ENCODE measurements at regions not wholly inside any gene's neighbourhood (a gene's known extent, or its start where the extent isn't known, plus 50 kb on each side); places are given as distances from the start of the nearest gene placed in this dataset.

- no peaks in the 10 kb centered on the region for H3K27me3 Mint-ChIP-seq
- peaks cover 0 to 7% of the 10 kb centered on the region in 2 donors for H3K9me3 Mint-ChIP-seq
- DNase-seq = no peak
- H3K4me1 Mint-ChIP-seq (ENCODE audit: low read depth in 2 of 2) = peaks cover 17 to 43% of the 10 kb centered on the region in 2 donors
- H3K27ac Mint-ChIP-seq = peak overlapping the region in 1 of 2 donors; percentile 69
- H3K4me3 Mint-ChIP-seq = peak overlapping the region in 1 of 2 donors; percentile 34
- ATAC-seq (replicated peaks) = no peak
- H3K36me3 Mint-ChIP-seq (ENCODE audit: insufficient read depth) = no peaks in the 10 kb centered on the region
These were observed 166.4 kb upstream of the RASA1 start for GRCh38 chr5:87101321-87101720.

GRCh38 chr5:87102841-87103240, 164.8 kb upstream of the RASA1 start:
- Mint-ChIP-seq H3K9me3 (peaks cover 0 to 7% of the 10 kb centered on the region in 2 donors), H3K4me1 (ENCODE audit: low read depth in 2 of 2) (peaks cover 15 to 34% of the 10 kb centered on the region in 2 donors), H3K36me3 (ENCODE audit: insufficient read depth) (no peaks in the 10 kb centered on the region), H3K27me3 (no peaks in the 10 kb centered on the region), H3K27ac (peak overlapping the region in 1 of 2 donors; percentile 15), H3K4me3 (no peak overlapping the region)
- no peak for DNase-seq
- no peak for ATAC-seq (replicated peaks)

- ATAC-seq (replicated peaks) (no peak), DNase-seq (no peak)
- peaks cover 0 to 7% of the 10 kb centered on the region in 2 donors for H3K9me3 Mint-ChIP-seq
- H3K36me3 Mint-ChIP-seq (ENCODE audit: insufficient read depth) = no peaks in the 10 kb centered on the region
- H3K4me1 Mint-ChIP-seq (ENCODE audit: low read depth in 2 of 2) = peaks cover 11 to 29% of the 10 kb centered on the region in 2 donors
- H3K27me3 Mint-ChIP-seq = no peaks in the 10 kb centered on the region
- no peak overlapping the region for H3K4me3 Mint-ChIP-seq
- no peak overlapping the region for H3K27ac Mint-ChIP-seq
These were observed 163.9 kb upstream of the RASA1 start for GRCh38 chr5:87103616-87104287.

GRCh38 chr5:87105577-87105976, 162.1 kb upstream of the RASA1 start:
- DNase-seq (no peak), ATAC-seq (replicated peaks) (no peak)
- Mint-ChIP-seq H3K27me3 (no peaks in the 10 kb centered on the region), H3K4me1 (ENCODE audit: low read depth in 2 of 2) (peaks cover 9 to 22% of the 10 kb centered on the region in 2 donors), H3K36me3 (ENCODE audit: insufficient read depth) (no peaks in the 10 kb centered on the region), H3K27ac (no peak overlapping the region), H3K9me3 (peaks cover 0 to 7% of the 10 kb centered on the region in 2 donors), H3K4me3 (no peak overlapping the region)

- Mint-ChIP-seq H3K4me1 (ENCODE audit: low read depth in 2 of 2) (peaks cover 0 to 3% of the 10 kb centered on the region in 2 donors), H3K36me3 (ENCODE audit: insufficient read depth) (no peaks in the 10 kb centered on the region), H3K4me3 (no peak overlapping the region), H3K9me3 (peaks cover 0 to 7% of the 10 kb centered on the region in 2 donors), H3K27ac (no peak overlapping the region), H3K27me3 (no peaks in the 10 kb centered on the region)
- no peak for DNase-seq
- ATAC-seq (replicated peaks) = no peak
These were observed 157.9 kb upstream of the RASA1 start for GRCh38 chr5:87109746-87110145.

GRCh38 chr5:87110721-87111120, 157.0 kb upstream of the RASA1 start:
- no peak overlapping the region for H3K4me3 Mint-ChIP-seq
- no peaks in the 10 kb centered on the region for H3K27me3 Mint-ChIP-seq
- H3K9me3 Mint-ChIP-seq = no peaks in the 10 kb centered on the region
- H3K27ac Mint-ChIP-seq = no peak overlapping the region
- H3K36me3 Mint-ChIP-seq (ENCODE audit: insufficient read depth) = no peaks in the 10 kb centered on the region
- DNase-seq (no peak), ATAC-seq (replicated peaks) (no peak)
- peaks cover 0 to 3% of the 10 kb centered on the region in 2 donors for H3K4me1 Mint-ChIP-seq (ENCODE audit: low read depth in 2 of 2)

GRCh38 chr5:87113861-87114260, 153.8 kb upstream of the RASA1 start:
- Mint-ChIP-seq H3K36me3 (ENCODE audit: insufficient read depth) (no peaks in the 10 kb centered on the region), H3K4me1 (ENCODE audit: low read depth in 2 of 2) (peaks cover 0 to 3% of the 10 kb centered on the region in 2 donors), H3K27ac (no peak overlapping the region), H3K9me3 (no peaks in the 10 kb centered on the region), H3K27me3 (no peaks in the 10 kb centered on the region), H3K4me3 (no peak overlapping the region)
- ATAC-seq (replicated peaks) = no peak
- DNase-seq = no peak

- H3K4me3 Mint-ChIP-seq = no peak overlapping the region
- peaks cover 5 to 11% of the 10 kb centered on the region in 2 donors for H3K4me1 Mint-ChIP-seq (ENCODE audit: low read depth in 2 of 2)
- ATAC-seq (replicated peaks) = no peak
- no peak for DNase-seq
- no peaks in the 10 kb centered on the region for H3K36me3 Mint-ChIP-seq (ENCODE audit: insufficient read depth)
- no peaks in the 10 kb centered on the region for H3K9me3 Mint-ChIP-seq
- H3K27me3 Mint-ChIP-seq = no peaks in the 10 kb centered on the region
- no peak overlapping the region for H3K27ac Mint-ChIP-seq
These were observed 153.1 kb upstream of the RASA1 start for GRCh38 chr5:87114631-87115030.

- no peak for DNase-seq
- no peak overlapping the region for H3K27ac Mint-ChIP-seq
- peaks cover 16 to 22% of the 10 kb centered on the region in 2 donors for H3K4me1 Mint-ChIP-seq (ENCODE audit: low read depth in 2 of 2)
- ATAC-seq (replicated peaks) = no peak
- H3K36me3 Mint-ChIP-seq (ENCODE audit: insufficient read depth) = no peaks in the 10 kb centered on the region
- H3K27me3 Mint-ChIP-seq = no peaks in the 10 kb centered on the region
- H3K9me3 Mint-ChIP-seq = no peaks in the 10 kb centered on the region
- no peak overlapping the region for H3K4me3 Mint-ChIP-seq
These were observed 151.8 kb upstream of the RASA1 start for GRCh38 chr5:87115839-87116364.

GRCh38 chr5:87116825-87117512, 150.7 kb upstream of the RASA1 start:
- Mint-ChIP-seq H3K4me1 (ENCODE audit: low read depth in 2 of 2) (peaks cover 19 to 26% of the 10 kb centered on the region in 2 donors), H3K36me3 (ENCODE audit: insufficient read depth) (no peaks in the 10 kb centered on the region), H3K9me3 (no peaks in the 10 kb centered on the region), H3K27ac (no peak overlapping the region), H3K27me3 (no peaks in the 10 kb centered on the region), H3K4me3 (no peak overlapping the region)
- DNase-seq (no peak), ATAC-seq (replicated peaks) (no peak)

- H3K9me3 Mint-ChIP-seq = no peaks in the 10 kb centered on the region
These were observed 148.1 kb upstream of the RASA1 start for GRCh38 chr5:87119588-87119987.

GRCh38 chr5:87120518-87121303, 147.0 kb upstream of the RASA1 start:
- Mint-ChIP-seq H3K4me1 (ENCODE audit: low read depth in 2 of 2) (peaks cover 25 to 31% of the 10 kb centered on the region in 2 donors), H3K9me3 (no peaks in the 10 kb centered on the region), H3K36me3 (ENCODE audit: insufficient read depth) (no peaks in the 10 kb centered on the region), H3K4me3 (peak overlapping the region; percentile 22 to 56), H3K27me3 (no peaks in the 10 kb centered on the region), H3K27ac (peak overlapping the region; percentile 31 to 88)
- DNase-seq = no peak
- peak; percentile 64 for ATAC-seq (replicated peaks)

More at GRCh38 chr5:87119588-87119987, 148.1 kb upstream of the RASA1 start:
- H3K27ac Mint-ChIP-seq = peak overlapping the region; percentile 31 to 88
- peaks cover 25 to 31% of the 10 kb centered on the region in 2 donors for H3K4me1 Mint-ChIP-seq (ENCODE audit: low read depth in 2 of 2)
- DNase-seq = no peak
- no peak for ATAC-seq (replicated peaks)
- H3K36me3 Mint-ChIP-seq (ENCODE audit: insufficient read depth) = no peaks in the 10 kb centered on the region
- no peak overlapping the region for H3K4me3 Mint-ChIP-seq
- H3K27me3 Mint-ChIP-seq = no peaks in the 10 kb centered on the region
